ENCODE measurements at regions not wholly inside any gene's neighbourhood (a gene's known extent, or its start where the extent isn't known, plus 50 kb on each side); places are given as distances from the start of the nearest gene placed in this dataset.

GRCh38 chr2:16615687-16616615 lies 49.7 kb downstream of the CYRIA start:
- DNase-seq (ENCODE audit: low spot score): no peak

DNA sequence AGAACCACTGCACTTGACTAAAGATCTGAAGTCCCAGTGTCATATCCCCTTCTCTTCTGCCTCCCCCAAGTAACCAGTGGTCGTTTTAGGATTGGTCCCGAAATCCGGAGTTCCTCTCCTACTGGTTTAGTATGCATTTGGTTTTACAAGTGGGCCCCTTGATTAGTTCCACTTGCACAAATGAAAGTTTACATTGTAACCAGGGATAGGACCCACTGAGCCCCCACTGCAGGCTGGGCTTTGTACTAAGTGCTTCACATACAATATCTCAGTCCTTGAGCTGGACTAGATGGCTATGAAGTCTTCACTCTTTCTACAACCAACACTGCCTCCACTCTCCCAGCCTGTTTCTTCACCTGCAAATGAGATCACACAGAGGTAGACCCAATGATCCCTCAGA lies 50.4 kb downstream of the CYRIA start:
- no peak for DNase-seq (ENCODE audit: low spot score)

DNA sequence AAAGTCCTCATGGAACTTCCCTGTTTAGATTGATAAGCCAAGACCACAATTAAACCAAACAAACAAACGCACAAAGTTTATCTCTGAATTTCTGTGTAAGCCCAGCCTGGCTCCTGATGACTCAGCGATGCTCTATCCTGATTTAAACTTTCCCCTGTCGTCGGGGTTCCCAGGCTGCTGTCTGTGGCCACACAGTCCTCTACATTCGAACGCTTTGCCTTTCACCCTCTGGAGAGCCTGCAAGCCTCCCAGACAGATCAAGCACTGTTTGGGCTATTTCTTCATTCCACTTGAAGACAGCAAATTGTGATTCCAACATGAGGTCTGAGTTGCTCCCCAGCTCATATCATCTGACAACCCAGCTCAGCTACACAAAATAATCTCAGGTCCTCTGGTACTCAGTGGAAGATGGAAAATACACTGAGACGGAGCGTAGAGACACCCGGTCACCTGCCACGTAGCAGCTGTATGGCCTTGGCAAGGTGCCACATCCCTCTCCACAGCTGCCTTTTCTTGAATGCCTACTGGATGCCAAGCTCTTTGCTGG lies 51.2 kb downstream of the CYRIA start:
- no peak for DNase-seq (ENCODE audit: low spot score)

- DNase-seq (ENCODE audit: low spot score): no peak
These were observed 52.1 kb downstream of the CYRIA start for GRCh38 chr2:16613539-16614011.

DNA sequence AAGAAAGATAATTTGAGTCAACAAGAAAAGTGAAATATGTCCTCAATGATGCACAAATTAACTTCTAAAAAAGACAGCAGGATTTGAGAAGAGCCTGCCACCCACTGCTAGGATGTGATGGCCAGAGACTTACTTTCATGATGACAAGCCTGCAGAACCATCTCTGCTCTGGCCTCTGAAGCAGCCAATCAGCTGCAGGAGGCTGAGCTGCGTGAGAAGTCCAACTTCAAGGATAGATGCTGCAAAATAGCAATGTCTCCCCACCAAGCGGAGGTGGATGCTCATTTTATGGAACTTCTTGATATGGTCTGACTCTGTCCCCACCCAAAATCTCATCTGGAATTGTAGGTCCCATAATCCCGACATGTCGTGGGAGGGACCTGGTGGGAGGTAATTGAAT lies 53.1 kb downstream of the CYRIA start:
- no peak for DNase-seq (ENCODE audit: low spot score)

GRCh38 chr2:16609786-16610185 lies 55.8 kb downstream of the CYRIA start:
- DNase-seq (ENCODE audit: low spot score): no peak

- DNase-seq (ENCODE audit: low spot score): peak; percentile 79
These were observed 56.7 kb downstream of the CYRIA start for GRCh38 chr2:16608661-16609643.

DNA sequence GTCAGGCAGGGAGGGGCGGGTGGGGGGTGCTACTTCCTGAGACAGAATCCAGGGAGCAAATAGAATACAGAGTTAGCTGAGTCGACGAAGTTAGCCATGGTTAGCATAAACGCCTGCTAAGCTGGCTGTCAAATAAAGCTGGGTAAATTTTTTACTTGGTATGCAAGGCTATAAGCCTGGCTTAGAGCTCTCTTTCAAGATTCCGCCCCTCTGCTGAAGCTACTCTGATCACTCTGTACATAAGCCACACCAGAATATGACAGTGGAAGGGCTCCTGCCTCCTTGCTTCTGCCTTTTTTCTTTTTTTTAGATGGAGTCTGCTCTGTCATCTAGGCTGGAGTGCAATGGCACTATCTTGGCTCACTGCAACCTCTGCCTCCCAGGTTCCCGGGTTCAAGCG lies 58.3 kb downstream of the CYRIA start:
- no peak for DNase-seq (ENCODE audit: low spot score)

DNA sequence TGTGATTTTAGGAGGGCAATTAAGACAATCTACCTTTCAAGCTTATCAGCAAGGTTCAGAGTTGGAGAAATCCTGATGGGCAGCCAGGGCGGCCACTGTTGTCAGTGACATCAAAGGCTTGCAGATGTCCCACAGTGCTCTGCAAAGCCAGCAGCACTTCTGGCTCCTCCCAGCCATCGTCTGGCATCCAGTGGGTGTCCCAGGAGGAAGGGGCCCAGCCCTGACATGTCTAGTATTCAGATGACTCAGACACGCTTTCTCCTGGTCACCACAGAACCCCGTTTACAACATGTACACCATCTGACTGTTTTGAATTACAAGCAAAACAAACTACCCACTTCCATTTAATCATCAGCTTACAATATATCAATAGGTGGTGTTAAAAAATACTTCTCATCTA lies 61.4 kb downstream of the CYRIA start:
- no peak for DNase-seq (ENCODE audit: low spot score)

- DNase-seq (ENCODE audit: low spot score): no peak
These were observed 74.2 kb downstream of the CYRIA start for GRCh38 chr2:16591370-16591933.

DNA sequence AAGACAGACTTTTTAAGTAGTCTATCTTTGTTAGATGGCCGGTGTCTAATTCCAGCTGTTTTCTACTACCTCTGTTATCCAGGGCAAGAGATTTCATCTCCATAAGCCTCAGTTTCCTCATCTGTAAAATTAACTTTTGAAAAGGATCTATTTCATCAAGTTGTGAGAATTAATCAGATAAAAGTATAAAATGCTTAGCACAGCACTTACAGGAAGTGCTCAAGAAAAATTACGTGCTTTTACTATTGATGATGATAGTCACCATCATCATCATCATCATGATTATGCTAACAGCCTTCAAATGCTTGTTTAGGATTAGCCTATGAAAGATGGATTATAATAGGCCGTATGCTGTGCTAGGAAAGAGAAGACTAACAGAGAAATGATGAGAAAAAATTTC lies 76.2 kb downstream of the CYRIA start:
- DNase-seq (ENCODE audit: low spot score): no peak

- no peak for DNase-seq (ENCODE audit: low spot score)
These were observed 77.1 kb downstream of the CYRIA start for GRCh38 chr2:16588565-16588964.

DNA sequence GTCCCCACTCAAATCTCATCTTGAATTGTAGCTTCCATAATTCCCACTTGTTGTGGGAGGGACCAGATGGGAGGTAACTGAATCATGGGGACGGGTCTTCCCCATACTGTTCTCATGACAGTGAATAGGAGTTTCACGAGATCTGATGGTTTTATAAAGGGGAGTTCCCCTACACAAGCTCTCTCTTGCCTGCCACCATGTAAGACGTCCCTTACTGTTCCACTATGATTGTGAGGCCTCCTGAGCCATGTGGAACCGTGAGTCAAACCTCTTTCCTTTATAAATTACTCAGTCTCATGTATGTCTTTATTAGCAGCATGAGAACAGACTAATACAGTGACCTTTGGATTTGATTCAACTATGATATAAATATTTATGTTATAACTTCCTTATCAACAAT lies 78.0 kb downstream of the CYRIA start:
- no peak for DNase-seq (ENCODE audit: low spot score)

- no peak for DNase-seq (ENCODE audit: low spot score)
These were observed 80.7 kb downstream of the CYRIA start for GRCh38 chr2:16584824-16585540.

DNA sequence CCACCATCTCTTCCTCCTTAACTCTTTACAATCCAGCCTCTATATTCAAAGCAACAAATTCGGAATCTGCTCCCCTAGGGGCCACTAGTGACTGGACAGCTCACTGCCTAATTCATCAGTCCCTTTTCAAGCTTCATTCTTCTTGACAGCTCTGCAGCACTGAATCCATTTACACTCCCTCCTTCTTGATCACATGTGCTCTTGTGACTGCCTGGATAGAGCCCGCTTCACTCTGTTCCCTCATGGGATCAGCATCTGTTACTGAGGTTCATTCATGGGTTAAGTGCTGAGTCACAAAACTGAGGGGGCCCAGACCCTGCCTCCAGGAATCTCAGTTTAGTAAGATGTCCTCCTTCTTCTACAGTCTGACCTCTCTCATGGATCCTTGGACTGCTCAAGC lies 81.5 kb downstream of the CYRIA start:
- DNase-seq (ENCODE audit: low spot score): no peak

DNA sequence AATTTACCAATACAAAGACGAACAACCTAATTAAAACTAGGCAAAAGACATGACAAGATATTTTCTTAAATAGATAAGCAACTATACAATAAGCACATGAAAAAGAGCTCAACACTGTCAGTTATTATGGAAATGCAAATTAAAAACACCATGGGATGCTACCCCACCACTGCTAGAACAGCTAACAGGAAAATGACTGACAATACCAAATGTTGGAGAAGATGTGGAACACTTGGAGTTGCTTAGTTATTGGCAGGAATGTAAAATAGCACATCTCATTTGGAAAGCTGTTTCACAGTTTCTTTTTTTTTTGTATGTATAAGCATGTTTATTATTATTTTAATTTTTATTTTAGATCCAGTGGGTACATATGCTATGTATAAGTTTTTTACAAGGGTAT lies 84.4 kb downstream of the CYRIA start:
- no peak for DNase-seq (ENCODE audit: low spot score)

DNA sequence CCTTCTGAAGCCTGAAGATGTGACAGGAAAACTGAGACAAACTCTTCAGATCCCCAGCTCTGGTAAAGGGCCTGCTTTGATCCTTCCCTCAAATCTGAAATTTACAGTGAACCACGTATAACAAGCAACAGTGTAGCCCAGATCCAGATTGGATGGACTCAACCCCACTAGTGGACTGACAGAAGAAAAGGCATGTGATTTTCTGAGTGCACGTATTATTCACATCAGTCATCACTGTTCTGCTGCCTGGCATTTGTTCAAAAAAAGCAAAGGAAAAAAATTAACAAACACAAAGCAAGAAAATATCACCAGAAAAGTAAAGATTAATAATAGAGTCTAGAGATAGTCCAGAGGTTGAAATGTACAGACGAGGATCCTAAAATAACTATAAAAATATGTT lies 87.6 kb downstream of the CYRIA start:
- DNase-seq (ENCODE audit: low spot score): no peak

DNA sequence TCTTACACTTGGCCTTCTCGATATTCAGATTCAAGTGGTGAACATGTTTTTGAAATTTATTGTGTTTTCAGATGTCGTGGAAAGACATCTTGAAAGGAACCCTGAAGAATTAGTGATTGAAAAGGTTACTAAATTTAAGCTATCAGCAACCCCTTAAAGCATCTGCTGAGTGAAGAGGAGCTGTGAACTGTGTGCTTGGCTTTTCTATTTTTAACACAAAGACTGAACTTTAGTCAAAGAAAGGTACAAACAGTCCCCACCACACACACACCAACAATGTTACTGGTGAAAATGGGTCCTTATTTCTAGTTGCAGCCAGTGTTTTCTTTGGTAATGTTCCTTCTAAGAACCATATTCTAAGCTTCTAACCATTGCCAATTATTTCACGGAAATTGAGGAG lies 95.1 kb downstream of the CYRIA start:
- no peak for DNase-seq (ENCODE audit: low spot score)

GRCh38 chr2:16568998-16569784 lies 96.4 kb downstream of the CYRIA start:
- DNase-seq (ENCODE audit: low spot score): no peak

- no peak for DNase-seq (ENCODE audit: low spot score)
These were observed 98.9 kb downstream of the CYRIA start for GRCh38 chr2:16566701-16567100.

DNA sequence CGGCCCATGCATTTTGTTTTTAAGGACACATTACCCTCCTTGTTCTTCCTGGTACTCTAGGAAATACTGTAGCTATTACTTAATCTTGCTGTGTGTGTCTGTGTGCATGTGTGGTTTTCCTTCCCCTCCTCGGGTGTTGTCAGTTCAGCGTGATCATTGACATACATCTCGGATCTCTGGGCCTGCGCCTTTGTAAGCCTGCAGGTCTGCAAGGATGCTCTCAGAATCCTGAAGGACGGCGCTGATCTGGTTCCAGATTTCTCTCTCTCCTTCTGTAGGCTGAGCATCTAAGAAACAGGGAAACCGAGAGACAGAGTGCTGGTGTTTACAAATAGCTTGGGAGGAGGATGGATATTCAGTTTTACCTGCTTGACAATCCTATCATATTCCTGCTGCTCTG lies 100.2 kb downstream of the CYRIA start:
- DNase-seq (ENCODE audit: low spot score): no peak

Data from CD4-positive, alpha-beta T cell treated with Interleukin-15 for 4 hours (primary cell).